Upper lobe of right lung (tissue), 1 donor: ENCODE measurements at regions not wholly inside any gene's neighbourhood (a gene's known extent, or its start where the extent isn't known, plus 50 kb on each side); places are given as distances from the start of the nearest gene placed in this dataset.

Source experiments
- ATAC-seq: fragments of 200-7000 bp; cut with Tn5 transposase; one replicate; pipeline ENCODE4 v1.9.1; 2020; ENCODE audit warnings: mild to moderate bottlenecking, moderate library complexity
- DNase-seq: peaks from one replicate; pipeline ENCODE4 v3.0.0-alpha.2; 2020
- H3K27ac ChIP-seq: fragments of 200-600 bp; one replicate; pipeline ENCODE4 v1.8.0; 2022
- H3K27me3 ChIP-seq: fragments of 200-600 bp; one replicate; pipeline ENCODE4 v1.8.0; 2022; ENCODE audit warnings: mild to moderate bottlenecking
- H3K36me3 ChIP-seq: fragments of 200-600 bp; one replicate; pipeline ENCODE4 v1.8.0; 2022
- H3K4me1 ChIP-seq: fragments of 200-600 bp; one replicate; pipeline ENCODE4 v1.8.0; 2022
- H3K4me3 ChIP-seq: fragments of 200-600 bp; one replicate; pipeline ENCODE4 v1.8.0; 2022; ENCODE audit warnings: mild to moderate bottlenecking
- H3K9me3 ChIP-seq: fragments of 200-600 bp; one replicate; pipeline ENCODE4 v1.8.0; 2022
- CTCF ChIP-seq: fragments of 200-600 bp; IDR thresholded peaks from one replicate; pipeline ENCODE4 v1.8.0; 2022; ENCODE audit warnings: antibody characterized with exemption
- intact Hi-C: fragments of 100-400 bp; cut with DNase I; formaldehyde crosslinking; loops from one replicate; pipeline ENCODE4 v1.11.0; 2022
- donor health status: DM: no; HTN: yes; CAD: no; lungs with severe emphysema.

GRCh38 chr3:148631124-148631903 lies 66.4 kb upstream of the AGTR1 start:
- no peak overlapping the region for H3K4me3 ChIP-seq
- H3K27me3 ChIP-seq: no peaks in the 10 kb centered on the region
- intact Hi-C loops: no loop called here
- ATAC-seq (no peak), DNase-seq (no peak)
- no peaks in the 10 kb centered on the region for H3K4me1 ChIP-seq
- H3K27ac ChIP-seq: no peak overlapping the region
- H3K36me3 ChIP-seq: no peaks in the 10 kb centered on the region
- no peaks in the 10 kb centered on the region for H3K9me3 ChIP-seq
- TF ChIP-seq CTCF: no peak

GRCh38 chr3:148641722-148642121 lies 56.0 kb upstream of the AGTR1 start:
- DNase-seq: no peak
- Histone ChIP-seq H3K4me3 (no peak overlapping the region), H3K9me3 (no peaks in the 10 kb centered on the region), H3K27ac (no peak overlapping the region), H3K27me3 (no peaks in the 10 kb centered on the region), H3K36me3 (no peaks in the 10 kb centered on the region), H3K4me1 (peaks cover 3% of the 10 kb centered on the region)
- no peak for ATAC-seq
- intact Hi-C loops: no loop called here
- no peak for TF ChIP-seq CTCF

GRCh38 chr3:148642214-148642613 lies 55.5 kb upstream of the AGTR1 start:
- H3K27ac ChIP-seq: no peak overlapping the region
- no peaks in the 10 kb centered on the region for H3K9me3 ChIP-seq
- ATAC-seq: no peak

GRCh38 chr3:148642616-148643015 lies 55.1 kb upstream of the AGTR1 start:
- H3K27ac ChIP-seq: no peak overlapping the region
- no peak for ATAC-seq
- no peak for DNase-seq
- peaks cover 3% of the 10 kb centered on the region for H3K4me1 ChIP-seq
- H3K36me3 ChIP-seq: no peaks in the 10 kb centered on the region
- H3K9me3 ChIP-seq: no peaks in the 10 kb centered on the region
- H3K27me3 ChIP-seq: no peaks in the 10 kb centered on the region
- TF ChIP-seq CTCF: no peak
- intact Hi-C loops: no loop called here
- no peak overlapping the region for H3K4me3 ChIP-seq

More at GRCh38 chr3:148642214-148642613, 55.5 kb upstream of the AGTR1 start:
- DNase-seq: no peak
- no peak overlapping the region for H3K4me3 ChIP-seq
- peaks cover 3% of the 10 kb centered on the region for H3K4me1 ChIP-seq
- TF ChIP-seq CTCF: no peak
- H3K27me3 ChIP-seq: no peaks in the 10 kb centered on the region
- intact Hi-C loops: no loop called here
- H3K36me3 ChIP-seq: no peaks in the 10 kb centered on the region

GRCh38 chr3:148643389-148643840 lies 54.3 kb upstream of the AGTR1 start:
- Histone ChIP-seq H3K27ac (no peak overlapping the region), H3K9me3 (no peaks in the 10 kb centered on the region), H3K4me3 (no peak overlapping the region), H3K27me3 (no peaks in the 10 kb centered on the region), H3K36me3 (no peaks in the 10 kb centered on the region), H3K4me1 (peaks cover 3% of the 10 kb centered on the region)
- ATAC-seq (no peak), DNase-seq (no peak)
- no peak for TF ChIP-seq CTCF
- intact Hi-C loops: no loop called here
